GM21717 (cell line): ENCODE measurements at regions not wholly inside any gene's neighbourhood (a gene's known extent, or its start where the extent isn't known, plus 50 kb on each side); places are given as distances from the start of the nearest gene placed in this dataset.
"Not testable (repeated sequence)": the region's sequence is repeated elsewhere in the genome, so short reads cannot be mapped to it uniquely, and the experiment has no call there.

Source experiments
- ATAC-seq: cut with Tn5 transposase; IDR thresholded peaks from one replicate; pipeline ENCODE4 v1.9.1; 2021; ENCODE audit warnings: mild to moderate bottlenecking, moderate library complexity; ENCODE audit not compliant: unreplicated experiment

- no peak for ATAC-seq
These were observed 344.2 kb upstream of the CCNH start for GRCh38 chr5:87756951-87757350.

- ATAC-seq = no peak
These were observed 342.6 kb upstream of the CCNH start for GRCh38 chr5:87755360-87755759.

- ATAC-seq = no peak
These were observed 341.5 kb upstream of the CCNH start for GRCh38 chr5:87754009-87754757.

- no peak for ATAC-seq
These were observed 339.6 kb upstream of the CCNH start for GRCh38 chr5:87752362-87752761.

GRCh38 chr5:87751824-87752223 lies 339.1 kb upstream of the CCNH start:
- no peak for ATAC-seq

- no peak for ATAC-seq
These were observed 334.2 kb upstream of the CCNH start for GRCh38 chr5:87746891-87747377.

GRCh38 chr5:87746341-87746740 lies 333.6 kb upstream of the CCNH start:
- no peak for ATAC-seq

GRCh38 chr5:87741881-87742280 lies 329.2 kb upstream of the CCNH start:
- no peak for ATAC-seq

GRCh38 chr5:87735923-87736322 lies 323.2 kb upstream of the CCNH start:
- no peak for ATAC-seq

GRCh38 chr5:87733897-87734296 lies 321.2 kb upstream of the CCNH start:
- ATAC-seq = no peak

GRCh38 chr5:87732875-87733768 lies 320.4 kb upstream of the CCNH start:
- ATAC-seq = no peak

- no peak for ATAC-seq
These were observed 317.1 kb upstream of the CCNH start for GRCh38 chr5:87729781-87730180.

- no peak for ATAC-seq
These were observed 309.6 kb upstream of the CCNH start for GRCh38 chr5:87722286-87722685.

GRCh38 chr5:87718224-87718925 lies 305.6 kb upstream of the CCNH start:
- ATAC-seq = not testable (repeated sequence)

- ATAC-seq = no peak
These were observed 305.0 kb upstream of the CCNH start for GRCh38 chr5:87717761-87718160.

- no peak for ATAC-seq
These were observed 293.1 kb upstream of the CCNH start for GRCh38 chr5:87705876-87706275.

GRCh38 chr5:87686975-87687374 lies 274.2 kb upstream of the CCNH start:
- ATAC-seq = peak; percentile 87

- ATAC-seq = no peak
These were observed 273.3 kb upstream of the CCNH start for GRCh38 chr5:87686018-87686417.

- ATAC-seq = no peak
These were observed 261.5 kb upstream of the CCNH start for GRCh38 chr5:87674235-87674634.

- no peak for ATAC-seq
These were observed 258.4 kb upstream of the CCNH start for GRCh38 chr5:87671146-87671545.

- ATAC-seq = no peak
These were observed 252.4 kb upstream of the CCNH start for GRCh38 chr5:87665166-87665565.
